ENCODE measurements at regions not wholly inside any gene's neighbourhood (a gene's known extent, or its start where the extent isn't known, plus 50 kb on each side); places are given as distances from the start of the nearest gene placed in this dataset.

DNA sequence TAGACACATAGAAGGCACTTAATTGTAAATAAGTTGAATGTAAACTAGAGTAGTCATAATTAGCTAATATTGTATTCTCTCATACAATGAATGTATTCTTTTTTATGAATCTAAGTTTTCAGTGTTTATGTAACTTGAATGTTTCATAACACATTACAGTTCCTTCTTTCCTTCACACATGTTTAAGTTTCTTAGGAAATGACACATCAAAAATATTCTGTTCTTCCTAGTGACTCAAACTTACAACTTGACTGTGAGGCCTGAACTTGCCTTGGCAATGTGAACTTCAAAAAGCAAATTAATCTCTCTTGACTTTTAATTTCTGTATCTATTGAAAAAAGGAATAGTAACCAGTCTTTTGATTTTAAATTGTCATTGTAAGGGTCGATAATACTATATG is 700.1 kb downstream of the KCNT2 start:
- no peak for DNase-seq (ENCODE audit: low read depth in 1 of 2, low spot score in 2 of 2)
- Histone ChIP-seq H3K9me3 (replicated peaks) (no peaks in the 10 kb centered on the region), H3K4me1 (replicated peaks) (no peaks in the 10 kb centered on the region), H3K27ac (no peak overlapping the region), H3K4me3 (no peak overlapping the region), H3K27me3 (replicated peaks) (no peaks in the 10 kb centered on the region), H3K36me3 (no peaks in the 10 kb centered on the region)

GRCh38 chr1:195903203-195903602 is 705.0 kb downstream of the KCNT2 start:
- Histone ChIP-seq H3K4me3 (no peak overlapping the region), H3K27me3 (replicated peaks) (no peaks in the 10 kb centered on the region), H3K9me3 (replicated peaks) (no peaks in the 10 kb centered on the region), H3K4me1 (replicated peaks) (no peaks in the 10 kb centered on the region), H3K36me3 (no peaks in the 10 kb centered on the region), H3K27ac (no peak overlapping the region)
- DNase-seq (ENCODE audit: low read depth in 1 of 2, low spot score in 2 of 2), result no peak

DNA sequence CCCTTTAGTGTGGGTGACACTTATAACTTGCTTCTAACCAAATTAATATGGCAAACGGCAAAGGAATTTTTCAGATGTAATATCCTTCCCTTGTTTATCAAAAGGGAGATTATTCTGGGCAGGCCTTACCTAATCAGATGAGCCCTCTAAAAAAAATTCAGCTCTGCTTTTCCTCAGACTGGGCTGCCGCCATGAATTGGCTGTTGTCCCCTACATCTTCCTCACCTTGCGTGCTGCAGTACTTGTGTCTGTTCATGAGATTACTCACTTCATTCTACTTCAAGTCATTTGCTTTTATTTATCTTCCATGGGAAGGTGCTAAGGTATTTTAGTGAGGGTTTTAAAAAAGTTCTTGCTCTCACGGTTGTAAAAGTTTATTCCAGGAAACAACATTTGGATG is 705.5 kb downstream of the KCNT2 start:
- H3K9me3 ChIP-seq (replicated peaks), result no peaks in the 10 kb centered on the region
- no peaks in the 10 kb centered on the region for H3K36me3 ChIP-seq
- no peak overlapping the region for H3K4me3 ChIP-seq
- no peaks in the 10 kb centered on the region for H3K27me3 ChIP-seq (replicated peaks)
- H3K27ac ChIP-seq, result no peak overlapping the region
- H3K4me1 ChIP-seq (replicated peaks), result no peaks in the 10 kb centered on the region
- no peak for DNase-seq (ENCODE audit: low read depth in 1 of 2, low spot score in 2 of 2)

- H3K4me3 ChIP-seq, result no peak overlapping the region
- H3K27me3 ChIP-seq (replicated peaks), result no peaks in the 10 kb centered on the region
- no peaks in the 10 kb centered on the region for H3K36me3 ChIP-seq
- DNase-seq (ENCODE audit: low read depth in 1 of 2, low spot score in 2 of 2), result no peak
- H3K4me1 ChIP-seq (replicated peaks), result no peaks in the 10 kb centered on the region
- H3K9me3 ChIP-seq (replicated peaks), result no peaks in the 10 kb centered on the region
- no peak overlapping the region for H3K27ac ChIP-seq
Observed at GRCh38 chr1:195899762-195900352, 708.4 kb downstream of the KCNT2 start.

- H3K4me3 ChIP-seq, result no peak overlapping the region
- DNase-seq (ENCODE audit: low read depth in 1 of 2, low spot score in 2 of 2), result no peak
- H3K4me1 ChIP-seq (replicated peaks), result no peaks in the 10 kb centered on the region
- H3K27ac ChIP-seq, result no peak overlapping the region
- no peaks in the 10 kb centered on the region for H3K27me3 ChIP-seq (replicated peaks)
- H3K36me3 ChIP-seq, result no peaks in the 10 kb centered on the region
- H3K9me3 ChIP-seq (replicated peaks), result no peaks in the 10 kb centered on the region
Observed at GRCh38 chr1:195898924-195899323, 709.3 kb downstream of the KCNT2 start.

DNA sequence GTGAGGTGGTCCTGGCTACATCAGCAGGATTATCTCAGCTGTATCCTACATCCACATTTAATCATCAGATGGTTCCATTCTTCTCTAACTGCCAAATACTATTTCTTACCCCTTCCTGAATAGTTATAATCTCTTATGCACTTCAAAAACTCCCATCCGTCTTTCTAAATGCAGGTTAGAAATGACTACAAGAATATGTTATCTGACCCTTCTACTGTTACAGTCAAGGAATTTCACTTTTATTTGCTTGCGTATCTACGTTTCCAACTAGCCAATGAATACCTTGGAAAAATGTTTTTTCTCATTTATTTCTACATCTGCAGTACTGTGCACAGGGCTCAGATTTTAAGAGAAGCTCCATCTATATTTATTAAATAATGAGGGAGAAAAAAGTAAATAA is 709.9 kb downstream of the KCNT2 start:
- no peaks in the 10 kb centered on the region for H3K27me3 ChIP-seq (replicated peaks)
- no peak overlapping the region for H3K4me3 ChIP-seq
- no peaks in the 10 kb centered on the region for H3K36me3 ChIP-seq
- H3K4me1 ChIP-seq (replicated peaks), result no peaks in the 10 kb centered on the region
- DNase-seq (ENCODE audit: low read depth in 1 of 2, low spot score in 2 of 2), result no peak
- no peaks in the 10 kb centered on the region for H3K9me3 ChIP-seq (replicated peaks)
- no peak overlapping the region for H3K27ac ChIP-seq

DNA sequence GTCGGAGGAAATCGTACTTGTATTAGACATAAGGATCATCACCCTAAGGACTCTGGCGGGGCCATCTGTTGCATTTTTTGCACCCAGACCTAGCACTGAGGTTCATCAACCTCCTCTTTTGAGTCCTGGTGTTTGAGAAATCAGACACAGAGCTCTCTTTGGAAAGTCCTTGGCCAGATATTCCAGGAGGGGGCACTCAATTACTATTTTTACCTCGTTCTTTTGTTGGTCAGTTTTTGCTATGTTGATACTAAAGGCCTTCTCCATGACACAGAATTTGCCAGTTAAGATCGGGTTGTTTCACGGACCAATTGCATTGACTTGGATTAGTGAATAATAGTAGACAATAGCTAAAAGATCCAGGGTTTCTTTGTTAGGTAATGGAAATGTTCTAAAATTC is 711.2 kb downstream of the KCNT2 start:
- Histone ChIP-seq H3K4me3 (no peak overlapping the region), H3K36me3 (no peaks in the 10 kb centered on the region), H3K27me3 (replicated peaks) (no peaks in the 10 kb centered on the region), H3K9me3 (replicated peaks) (no peaks in the 10 kb centered on the region), H3K4me1 (replicated peaks) (no peaks in the 10 kb centered on the region), H3K27ac (no peak overlapping the region)
- DNase-seq (ENCODE audit: low read depth in 1 of 2, low spot score in 2 of 2), result no peak

GRCh38 chr1:195894411-195894810 is 713.8 kb downstream of the KCNT2 start:
- no peaks in the 10 kb centered on the region for H3K9me3 ChIP-seq (replicated peaks)
- no peak for DNase-seq (ENCODE audit: low read depth in 1 of 2, low spot score in 2 of 2)
- H3K4me3 ChIP-seq, result no peak overlapping the region
- H3K36me3 ChIP-seq, result no peaks in the 10 kb centered on the region
- no peak overlapping the region for H3K27ac ChIP-seq
- no peaks in the 10 kb centered on the region for H3K27me3 ChIP-seq (replicated peaks)
- H3K4me1 ChIP-seq (replicated peaks), result no peaks in the 10 kb centered on the region

GRCh38 chr1:195886000-195886399 is 722.2 kb downstream of the KCNT2 start:
- Histone ChIP-seq H3K36me3 (no peaks in the 10 kb centered on the region), H3K27me3 (replicated peaks) (no peaks in the 10 kb centered on the region), H3K4me3 (no peak overlapping the region), H3K4me1 (replicated peaks) (no peaks in the 10 kb centered on the region), H3K9me3 (replicated peaks) (no peaks in the 10 kb centered on the region), H3K27ac (no peak overlapping the region)
- DNase-seq (ENCODE audit: low read depth in 1 of 2, low spot score in 2 of 2), result no peak

- H3K27ac ChIP-seq, result no peak overlapping the region
- no peaks in the 10 kb centered on the region for H3K9me3 ChIP-seq (replicated peaks)
- H3K27me3 ChIP-seq (replicated peaks), result no peaks in the 10 kb centered on the region
- H3K4me3 ChIP-seq, result no peak overlapping the region
- DNase-seq (ENCODE audit: low read depth in 1 of 2, low spot score in 2 of 2), result no peak
- no peaks in the 10 kb centered on the region for H3K4me1 ChIP-seq (replicated peaks)
- H3K36me3 ChIP-seq, result no peaks in the 10 kb centered on the region
Observed at GRCh38 chr1:195878478-195878877, 729.8 kb downstream of the KCNT2 start.

DNA sequence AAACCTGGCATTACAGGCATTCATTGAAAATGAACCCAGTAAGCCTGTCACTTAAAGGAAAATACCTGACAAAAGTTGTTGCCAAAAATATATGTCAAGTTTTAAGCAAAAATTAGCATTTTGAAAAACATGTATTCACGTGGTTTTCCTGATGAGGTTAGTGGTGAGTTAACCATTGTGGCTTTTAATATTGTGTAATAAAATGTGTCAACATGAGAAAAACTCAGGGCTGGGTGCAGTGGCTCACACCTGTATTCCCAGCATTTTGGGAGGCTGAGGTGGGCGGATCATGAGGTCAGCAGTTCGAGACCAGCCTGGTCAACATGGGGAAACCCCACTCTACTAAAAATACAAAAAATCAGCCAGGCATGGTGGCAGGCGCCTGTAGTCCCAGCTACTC is 731.4 kb downstream of the KCNT2 start:
- Histone ChIP-seq H3K4me3 (no peak overlapping the region), H3K36me3 (no peaks in the 10 kb centered on the region)
- no peak for DNase-seq (ENCODE audit: low read depth in 1 of 2, low spot score in 2 of 2)

GRCh38 chr1:195872376-195872775 is 735.9 kb downstream of the KCNT2 start:
- H3K27ac ChIP-seq, result no peak overlapping the region
- no peaks in the 10 kb centered on the region for H3K9me3 ChIP-seq (replicated peaks)
- H3K36me3 ChIP-seq, result no peaks in the 10 kb centered on the region
- no peaks in the 10 kb centered on the region for H3K27me3 ChIP-seq (replicated peaks)
- no peaks in the 10 kb centered on the region for H3K4me1 ChIP-seq (replicated peaks)
- no peak overlapping the region for H3K4me3 ChIP-seq
- no peak for DNase-seq (ENCODE audit: low read depth in 1 of 2, low spot score in 2 of 2)

More for the DNA sequence above, 731.4 kb downstream of the KCNT2 start:
- H3K27me3 ChIP-seq (replicated peaks), result no peaks in the 10 kb centered on the region
- H3K4me1 ChIP-seq (replicated peaks), result no peaks in the 10 kb centered on the region
- no peak overlapping the region for H3K27ac ChIP-seq
- H3K9me3 ChIP-seq (replicated peaks), result no peaks in the 10 kb centered on the region

- Histone ChIP-seq H3K27ac (no peak overlapping the region), H3K36me3 (no peaks in the 10 kb centered on the region), H3K4me3 (no peak overlapping the region), H3K9me3 (replicated peaks) (no peaks in the 10 kb centered on the region), H3K4me1 (replicated peaks) (no peaks in the 10 kb centered on the region), H3K27me3 (replicated peaks) (no peaks in the 10 kb centered on the region)
- DNase-seq (ENCODE audit: low read depth in 1 of 2, low spot score in 2 of 2), result no peak
Observed at GRCh38 chr1:195867638-195868037, 740.6 kb downstream of the KCNT2 start.

GRCh38 chr1:195866781-195867222 is 741.4 kb downstream of the KCNT2 start:
- Histone ChIP-seq H3K4me1 (replicated peaks) (no peaks in the 10 kb centered on the region), H3K27ac (no peak overlapping the region), H3K27me3 (replicated peaks) (no peaks in the 10 kb centered on the region), H3K4me3 (no peak overlapping the region), H3K36me3 (no peaks in the 10 kb centered on the region), H3K9me3 (replicated peaks) (no peaks in the 10 kb centered on the region)
- DNase-seq (ENCODE audit: low read depth in 1 of 2, low spot score in 2 of 2), result no peak

DNA sequence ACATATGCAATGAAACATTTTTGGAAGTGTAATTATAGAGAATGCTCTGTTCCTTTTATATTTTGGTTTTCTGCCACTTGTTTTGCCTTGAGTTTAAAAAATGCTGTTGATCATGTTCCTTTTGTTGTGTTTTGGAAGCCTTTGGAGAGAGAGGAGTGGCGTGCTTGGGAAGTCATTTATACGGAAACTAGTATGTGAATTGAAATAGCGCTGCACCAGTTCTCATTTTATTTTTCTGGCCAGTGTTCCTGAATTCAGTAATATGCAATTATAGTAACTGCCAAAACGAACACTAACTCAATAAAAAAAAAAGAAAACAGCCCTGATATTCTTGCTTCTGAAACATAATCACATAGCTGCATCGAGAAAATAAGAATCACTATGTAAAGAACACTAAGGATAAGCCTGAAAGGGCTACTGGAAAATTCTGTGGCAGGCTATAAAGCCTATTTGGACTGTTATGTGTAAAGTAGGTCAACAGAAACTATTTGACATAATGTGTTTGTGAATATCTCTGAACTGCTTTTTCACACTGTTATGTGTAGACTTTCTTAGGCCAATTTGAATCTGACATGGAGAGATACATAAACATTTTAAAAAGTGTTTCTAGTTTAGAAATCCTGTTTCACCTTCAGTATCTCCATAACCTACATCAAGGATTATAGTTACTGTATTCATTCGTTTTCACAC is 742.0 kb downstream of the KCNT2 start:
- Histone ChIP-seq H3K4me3 (no peak overlapping the region), H3K4me1 (replicated peaks) (no peaks in the 10 kb centered on the region), H3K27ac (no peak overlapping the region), H3K9me3 (replicated peaks) (no peaks in the 10 kb centered on the region), H3K36me3 (no peaks in the 10 kb centered on the region), H3K27me3 (replicated peaks) (no peaks in the 10 kb centered on the region)
- DNase-seq (ENCODE audit: low read depth in 1 of 2, low spot score in 2 of 2), result no peak

Data from SJSA1 (cell line).